Fibroblast of villous mesenchyme (primary cell): ENCODE measurements at regions not wholly inside any gene's neighbourhood (a gene's known extent, or its start where the extent isn't known, plus 50 kb on each side); places are given as distances from the start of the nearest gene placed in this dataset.
A peak's percentile ranks its signal among the peaks of the same experiment; 100 is the strongest.

Source experiments
- DNase-seq: peaks from one replicate; pipeline ENCODE4 v3.0.0-alpha.2; 2010; ENCODE audit warnings: low read depth
- H3K4me3 ChIP-seq: 2 replicates; pipeline ENCODE4 v1.5.1; 2011; ENCODE audit warnings: low read depth, mild to moderate bottlenecking, low read length
- TF ChIP-seq, protein P1 (sequence below): IDR thresholded peaks from 2 replicates; pipeline ENCODE4 v1.5.1; 2012; ENCODE audit warnings: low read depth, mild to moderate bottlenecking, low read length; ENCODE audit not compliant: insufficient read depth

DNA sequence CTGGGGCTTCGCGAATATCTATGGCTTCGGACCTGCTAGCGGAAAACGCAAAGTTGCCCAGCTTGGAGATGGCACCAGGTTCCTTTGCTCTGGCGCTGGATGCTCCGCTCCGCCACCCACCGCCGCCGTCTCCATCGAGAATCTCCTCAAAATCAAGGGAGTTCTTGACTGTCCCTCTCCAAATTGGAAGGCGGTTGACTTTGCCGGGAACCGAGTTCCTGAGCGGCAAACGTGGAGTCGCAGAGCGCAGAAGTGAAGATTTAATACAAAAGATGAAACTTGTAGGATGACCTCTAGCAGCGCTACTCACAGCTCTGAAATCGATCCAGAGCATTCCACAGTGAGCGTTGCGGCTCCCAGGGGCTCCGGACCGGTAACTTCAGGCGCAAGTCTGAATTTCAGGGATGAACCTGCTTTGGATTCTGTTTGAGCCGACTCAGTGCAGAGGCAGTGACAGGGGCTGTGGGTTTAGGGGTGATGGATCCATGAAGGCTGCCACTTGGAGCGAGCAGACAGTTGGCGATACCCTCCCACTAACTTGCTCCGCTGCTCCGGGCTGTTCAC lies 1641.5 kb upstream of the C9orf72 start:
- peak; percentile 27 for DNase-seq
- TF ChIP-seq, protein P1, sequence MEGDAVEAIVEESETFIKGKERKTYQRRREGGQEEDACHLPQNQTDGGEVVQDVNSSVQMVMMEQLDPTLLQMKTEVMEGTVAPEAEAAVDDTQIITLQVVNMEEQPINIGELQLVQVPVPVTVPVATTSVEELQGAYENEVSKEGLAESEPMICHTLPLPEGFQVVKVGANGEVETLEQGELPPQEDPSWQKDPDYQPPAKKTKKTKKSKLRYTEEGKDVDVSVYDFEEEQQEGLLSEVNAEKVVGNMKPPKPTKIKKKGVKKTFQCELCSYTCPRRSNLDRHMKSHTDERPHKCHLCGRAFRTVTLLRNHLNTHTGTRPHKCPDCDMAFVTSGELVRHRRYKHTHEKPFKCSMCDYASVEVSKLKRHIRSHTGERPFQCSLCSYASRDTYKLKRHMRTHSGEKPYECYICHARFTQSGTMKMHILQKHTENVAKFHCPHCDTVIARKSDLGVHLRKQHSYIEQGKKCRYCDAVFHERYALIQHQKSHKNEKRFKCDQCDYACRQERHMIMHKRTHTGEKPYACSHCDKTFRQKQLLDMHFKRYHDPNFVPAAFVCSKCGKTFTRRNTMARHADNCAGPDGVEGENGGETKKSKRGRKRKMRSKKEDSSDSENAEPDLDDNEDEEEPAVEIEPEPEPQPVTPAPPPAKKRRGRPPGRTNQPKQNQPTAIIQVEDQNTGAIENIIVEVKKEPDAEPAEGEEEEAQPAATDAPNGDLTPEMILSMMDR, result no peak
- peak overlapping the region; percentile 69 for H3K4me3 ChIP-seq

DNA sequence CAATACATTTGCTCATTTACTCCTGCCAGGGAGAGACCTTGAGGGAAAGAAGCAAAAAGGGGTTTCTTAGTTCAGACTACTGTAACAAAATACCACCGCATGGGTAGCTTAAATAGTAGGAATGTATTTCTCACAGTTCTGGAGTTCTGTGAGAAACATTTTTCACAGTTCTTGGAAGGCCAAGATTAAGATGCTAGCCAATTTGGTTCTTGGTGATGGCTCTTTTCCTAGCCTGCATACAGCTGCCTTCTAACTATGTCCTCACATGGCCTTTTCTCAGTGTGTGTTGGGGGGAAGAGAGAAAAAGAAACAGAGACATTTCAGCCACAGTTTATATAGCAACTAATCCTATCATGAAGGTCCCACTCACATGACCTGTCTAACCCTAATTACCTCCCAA lies 1644.7 kb upstream of the C9orf72 start:
- TF ChIP-seq, protein P1, result no peak
- no peak overlapping the region for H3K4me3 ChIP-seq
- DNase-seq, result no peak

DNA sequence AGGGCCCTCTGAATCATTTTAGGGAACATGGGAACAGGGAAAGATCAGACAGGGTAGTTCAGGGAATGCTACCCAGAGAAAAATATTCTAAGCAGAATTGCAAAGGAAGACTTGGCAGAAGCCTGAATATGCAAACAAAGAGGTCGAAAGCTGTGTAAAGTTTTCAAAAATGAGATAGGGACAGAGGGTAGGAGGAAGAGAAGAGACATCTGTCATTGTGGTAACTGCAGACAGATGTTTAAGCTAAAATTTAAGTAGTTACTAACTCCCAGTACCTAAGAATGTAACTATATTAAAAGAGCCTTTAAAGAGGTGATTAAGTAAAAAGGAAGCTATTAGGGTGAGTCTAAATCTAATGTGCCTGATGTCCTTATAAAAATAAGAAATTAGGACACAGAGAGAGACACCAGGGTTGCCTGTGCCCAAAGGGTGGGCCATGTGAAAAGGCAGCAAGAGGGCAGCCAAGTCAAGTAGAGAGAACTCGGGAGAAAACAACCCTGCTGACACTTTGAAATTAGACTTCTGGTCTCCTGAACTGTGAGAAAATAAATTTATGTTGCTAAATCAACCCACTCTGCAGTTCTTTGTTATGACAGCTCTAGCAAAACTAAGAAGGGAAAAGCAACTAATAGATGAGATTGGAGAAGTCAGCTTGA lies 1647.4 kb upstream of the C9orf72 start:
- TF ChIP-seq, protein P1, result no peak
- DNase-seq, result peak; percentile 10
- H3K4me3 ChIP-seq, result no peak overlapping the region

DNA sequence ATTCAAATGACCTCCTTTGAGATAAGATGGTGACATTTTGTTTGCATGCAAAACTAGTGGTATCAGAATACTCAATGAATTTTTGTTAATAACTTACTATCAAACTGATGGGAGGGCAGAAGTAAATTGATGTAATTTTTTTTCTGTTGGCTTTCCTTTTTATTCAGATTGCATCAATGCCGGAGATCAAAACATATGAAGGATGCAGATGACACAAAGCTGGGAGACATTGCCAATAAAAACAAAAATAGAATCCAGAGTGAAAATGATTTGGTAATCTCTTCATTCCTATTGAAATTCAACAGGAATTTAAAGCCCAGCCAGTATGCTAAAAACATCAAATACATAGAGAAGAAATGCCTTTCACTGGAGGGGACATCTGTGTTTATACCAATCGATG lies 1655.3 kb upstream of the C9orf72 start:
- H3K4me3 ChIP-seq, result no peak overlapping the region
- DNase-seq, result no peak
- TF ChIP-seq, protein P1, result no peak

DNA sequence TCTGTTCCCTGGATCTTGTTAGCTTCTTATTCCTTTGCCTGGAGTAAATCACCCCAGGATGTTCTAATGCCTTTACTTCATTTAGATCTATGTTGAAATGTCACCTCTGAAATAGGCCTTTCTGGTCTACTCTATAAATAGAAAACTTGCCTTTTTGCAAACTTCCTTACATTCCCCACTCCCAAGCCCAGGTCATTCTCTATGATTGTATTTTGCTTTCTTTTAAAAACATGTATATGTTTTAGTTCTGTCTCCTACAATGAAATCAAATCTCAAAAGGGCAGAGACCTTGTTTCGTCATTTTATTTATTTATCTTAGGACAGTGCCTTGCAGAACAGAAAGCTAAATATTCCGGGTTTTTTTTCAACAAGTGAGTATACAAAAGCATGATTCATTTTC lies 1657.7 kb upstream of the C9orf72 start:
- DNase-seq, result peak; percentile 61
- H3K4me3 ChIP-seq, result no peak overlapping the region
- TF ChIP-seq, protein P1, result no peak

DNA sequence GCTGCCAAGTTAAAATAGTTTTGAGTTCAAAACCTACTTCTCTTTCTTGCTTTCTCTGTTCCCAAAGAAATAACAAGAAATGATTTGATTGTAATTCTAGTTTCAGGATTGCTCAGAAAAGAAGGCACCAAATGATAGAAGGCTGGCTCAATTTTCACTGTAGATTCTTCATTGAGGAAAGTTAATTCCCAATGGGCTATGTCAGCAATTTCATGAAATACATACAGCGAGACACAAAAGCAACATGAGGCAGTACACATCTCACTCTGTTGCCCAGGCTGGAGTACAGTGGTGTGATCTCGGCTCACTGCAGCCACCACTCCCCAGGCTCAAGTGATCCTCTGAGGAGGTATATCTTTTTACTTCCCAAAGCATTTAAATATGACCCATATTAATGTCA lies 1659.9 kb upstream of the C9orf72 start:
- DNase-seq, result no peak
- no peak overlapping the region for H3K4me3 ChIP-seq
- TF ChIP-seq, protein P1, result no peak

DNA sequence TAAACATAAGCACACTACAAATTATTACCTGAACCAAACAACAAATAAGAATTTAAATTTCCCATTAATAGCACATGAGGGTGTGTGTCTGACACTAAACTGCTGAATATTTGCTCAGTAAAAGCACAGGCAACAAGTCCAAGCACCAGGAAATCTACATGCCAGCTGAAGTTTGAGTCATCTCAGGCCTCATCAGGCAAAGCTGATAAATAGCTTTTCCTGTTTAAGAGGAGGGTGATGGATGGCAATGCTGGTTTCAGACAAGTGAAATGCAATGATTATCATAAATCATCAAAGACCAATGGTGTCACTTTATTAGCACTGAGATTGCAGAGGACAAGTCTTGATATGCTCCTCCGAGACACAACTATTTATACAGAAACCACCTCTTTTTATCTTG lies 1668.0 kb upstream of the C9orf72 start:
- DNase-seq, result no peak
- TF ChIP-seq, protein P1, result no peak
- H3K4me3 ChIP-seq, result no peak overlapping the region
